HL-60 (cell line): ENCODE measurements at regions not wholly inside any gene's neighbourhood (a gene's known extent, or its start where the extent isn't known, plus 50 kb on each side); places are given as distances from the start of the nearest gene placed in this dataset.

Experiments used
- DNase-seq, 2 experiments: peaks; one replicate each; pipeline ENCODE4 v3.0.0-alpha.2; 2010 to 2020; ENCODE audit warnings: low read depth in 1 of 2, low spot score in 1 of 2
- H3K27ac ChIP-seq: fragments of 250-450 bp; sonication (Bioruptor Pico); replicated peaks from 2 replicates; pipeline ENCODE4 v1.5.1; 2020; ENCODE audit warnings: mild to moderate bottlenecking, moderate library complexity
- H3K27me3 ChIP-seq: fragments of 250-450 bp; sonication (Bioruptor Pico); 2 replicates; pipeline ENCODE4 v1.5.1; 2021; ENCODE audit warnings: mild to moderate bottlenecking, moderate library complexity; ENCODE audit not compliant: insufficient read depth, poor library complexity, severe bottlenecking
- H3K4me3 ChIP-seq: replicated peaks from 2 replicates; pipeline ENCODE4 v1.5.1; 2011; ENCODE audit warnings: mild to moderate bottlenecking, control low read depth, low read length; ENCODE audit not compliant: insufficient read depth
- GABPA ChIP-seq: IDR thresholded peaks from 2 replicates; pipeline ENCODE4 v1.6.1; 2012; ENCODE audit warnings: low read depth
- POLR2AphosphoS5 ChIP-seq: IDR thresholded peaks from 2 replicates; pipeline ENCODE4 v1.6.1; 2012; ENCODE audit warnings: low read depth
- SPI1 ChIP-seq: IDR thresholded peaks from 2 replicates; pipeline ENCODE4 v1.6.1; 2012; ENCODE audit warnings: low read depth, mild to moderate bottlenecking, borderline replicate concordance
- TF ChIP-seq, protein P1 (sequence below): IDR thresholded peaks from one replicate; pipeline ENCODE4 v1.5.1; 2011; ENCODE audit warnings: low read length, control low read depth, inconsistent platforms; ENCODE audit not compliant: insufficient read depth
- TF ChIP-seq, protein P2 (sequence below): IDR thresholded peaks from 2 replicates; pipeline ENCODE4 v1.6.1; 2012; ENCODE audit warnings: low read depth; ENCODE audit not compliant: insufficient replicate concordance

- Histone ChIP-seq H3K27ac (no peak overlapping the region), H3K4me3 (no peak overlapping the region), H3K27me3 (no peaks in the 10 kb centered on the region)
- TF ChIP-seq POLR2AphosphoS5, result no peak
- TF ChIP-seq, protein P1, sequence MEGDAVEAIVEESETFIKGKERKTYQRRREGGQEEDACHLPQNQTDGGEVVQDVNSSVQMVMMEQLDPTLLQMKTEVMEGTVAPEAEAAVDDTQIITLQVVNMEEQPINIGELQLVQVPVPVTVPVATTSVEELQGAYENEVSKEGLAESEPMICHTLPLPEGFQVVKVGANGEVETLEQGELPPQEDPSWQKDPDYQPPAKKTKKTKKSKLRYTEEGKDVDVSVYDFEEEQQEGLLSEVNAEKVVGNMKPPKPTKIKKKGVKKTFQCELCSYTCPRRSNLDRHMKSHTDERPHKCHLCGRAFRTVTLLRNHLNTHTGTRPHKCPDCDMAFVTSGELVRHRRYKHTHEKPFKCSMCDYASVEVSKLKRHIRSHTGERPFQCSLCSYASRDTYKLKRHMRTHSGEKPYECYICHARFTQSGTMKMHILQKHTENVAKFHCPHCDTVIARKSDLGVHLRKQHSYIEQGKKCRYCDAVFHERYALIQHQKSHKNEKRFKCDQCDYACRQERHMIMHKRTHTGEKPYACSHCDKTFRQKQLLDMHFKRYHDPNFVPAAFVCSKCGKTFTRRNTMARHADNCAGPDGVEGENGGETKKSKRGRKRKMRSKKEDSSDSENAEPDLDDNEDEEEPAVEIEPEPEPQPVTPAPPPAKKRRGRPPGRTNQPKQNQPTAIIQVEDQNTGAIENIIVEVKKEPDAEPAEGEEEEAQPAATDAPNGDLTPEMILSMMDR, result no peak
- no peak for TF ChIP-seq SPI1
- no peak for TF ChIP-seq GABPA
- TF ChIP-seq, protein P2, sequence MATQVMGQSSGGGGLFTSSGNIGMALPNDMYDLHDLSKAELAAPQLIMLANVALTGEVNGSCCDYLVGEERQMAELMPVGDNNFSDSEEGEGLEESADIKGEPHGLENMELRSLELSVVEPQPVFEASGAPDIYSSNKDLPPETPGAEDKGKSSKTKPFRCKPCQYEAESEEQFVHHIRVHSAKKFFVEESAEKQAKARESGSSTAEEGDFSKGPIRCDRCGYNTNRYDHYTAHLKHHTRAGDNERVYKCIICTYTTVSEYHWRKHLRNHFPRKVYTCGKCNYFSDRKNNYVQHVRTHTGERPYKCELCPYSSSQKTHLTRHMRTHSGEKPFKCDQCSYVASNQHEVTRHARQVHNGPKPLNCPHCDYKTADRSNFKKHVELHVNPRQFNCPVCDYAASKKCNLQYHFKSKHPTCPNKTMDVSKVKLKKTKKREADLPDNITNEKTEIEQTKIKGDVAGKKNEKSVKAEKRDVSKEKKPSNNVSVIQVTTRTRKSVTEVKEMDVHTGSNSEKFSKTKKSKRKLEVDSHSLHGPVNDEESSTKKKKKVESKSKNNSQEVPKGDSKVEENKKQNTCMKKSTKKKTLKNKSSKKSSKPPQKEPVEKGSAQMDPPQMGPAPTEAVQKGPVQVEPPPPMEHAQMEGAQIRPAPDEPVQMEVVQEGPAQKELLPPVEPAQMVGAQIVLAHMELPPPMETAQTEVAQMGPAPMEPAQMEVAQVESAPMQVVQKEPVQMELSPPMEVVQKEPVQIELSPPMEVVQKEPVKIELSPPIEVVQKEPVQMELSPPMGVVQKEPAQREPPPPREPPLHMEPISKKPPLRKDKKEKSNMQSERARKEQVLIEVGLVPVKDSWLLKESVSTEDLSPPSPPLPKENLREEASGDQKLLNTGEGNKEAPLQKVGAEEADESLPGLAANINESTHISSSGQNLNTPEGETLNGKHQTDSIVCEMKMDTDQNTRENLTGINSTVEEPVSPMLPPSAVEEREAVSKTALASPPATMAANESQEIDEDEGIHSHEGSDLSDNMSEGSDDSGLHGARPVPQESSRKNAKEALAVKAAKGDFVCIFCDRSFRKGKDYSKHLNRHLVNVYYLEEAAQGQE, result no peak
- no peak for DNase-seq
Observed at GRCh38 chr4:13102092-13102742, 381.9 kb downstream of the RAB28 start.

DNA sequence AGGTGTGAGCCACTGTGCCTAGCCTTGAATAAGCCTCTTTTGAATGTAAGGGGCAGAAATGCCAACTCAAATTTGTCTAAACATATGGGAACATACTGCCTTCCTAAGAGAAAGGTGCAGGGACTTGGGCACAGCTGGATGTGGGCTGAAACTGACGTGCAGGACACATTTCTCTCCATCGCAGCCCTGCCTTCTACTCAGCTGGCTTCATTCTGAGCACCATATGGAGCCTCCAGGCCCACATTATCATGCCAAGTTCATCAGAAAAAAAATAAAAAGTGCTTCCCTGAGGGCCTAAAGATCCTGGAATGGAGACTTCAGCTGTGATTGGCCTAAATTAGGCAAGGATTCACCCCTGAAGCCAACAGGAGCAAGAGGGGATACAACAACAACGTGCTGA, 386.2 kb downstream of the RAB28 start:
- Histone ChIP-seq H3K27me3 (no peaks in the 10 kb centered on the region), H3K27ac (no peak overlapping the region), H3K4me3 (no peak overlapping the region)
- TF ChIP-seq GABPA, result no peak
- TF ChIP-seq, protein P1, result no peak
- TF ChIP-seq POLR2AphosphoS5, result no peak
- TF ChIP-seq, protein P2, result no peak
- TF ChIP-seq SPI1, result no peak
- no peak for DNase-seq

DNA sequence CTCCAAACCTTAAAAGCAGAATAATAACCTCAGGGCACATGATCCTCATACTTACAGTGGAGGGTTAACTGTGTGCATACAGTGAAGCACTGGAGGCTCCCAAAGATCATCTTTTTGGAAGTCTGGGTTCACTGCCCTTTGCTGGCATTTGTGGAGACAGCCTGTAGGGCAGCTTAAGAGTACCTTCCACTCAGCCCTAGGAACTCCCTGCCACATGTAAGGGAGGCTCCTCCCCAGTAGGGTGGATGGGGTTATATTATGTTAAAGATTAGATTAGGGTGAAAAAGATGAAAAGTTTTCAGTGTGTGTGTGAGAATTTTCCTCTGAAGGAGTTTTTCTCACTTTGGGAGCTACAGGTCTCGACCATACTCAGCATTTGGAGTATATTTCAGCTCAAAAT, 388.4 kb downstream of the RAB28 start:
- DNase-seq, result no peak
- H3K27ac ChIP-seq, result no peak overlapping the region
- H3K4me3 ChIP-seq, result no peak overlapping the region
- no peak for TF ChIP-seq POLR2AphosphoS5
- TF ChIP-seq GABPA, result no peak
- TF ChIP-seq, protein P1, result no peak
- TF ChIP-seq, protein P2, result no peak
- no peaks in the 10 kb centered on the region for H3K27me3 ChIP-seq
